Mesothelial cell of epicardium (in vitro differentiated cells): ENCODE measurements at regions not wholly inside any gene's neighbourhood (a gene's known extent, or its start where the extent isn't known, plus 50 kb on each side); places are given as distances from the start of the nearest gene placed in this dataset.

Source experiments
- DNase-seq, 2 experiments: peaks; one replicate each; pipeline ENCODE4 v3.0.0; 2021; ENCODE audit warnings: low spot score in 2 of 2; ENCODE audit not compliant: unreplicated experiment in 2 of 2
- H3K27ac Mint-ChIP-seq: 2 replicates; pipeline ENCODE4 v1.8.0; 2021; ENCODE audit warnings: mixed read lengths
- H3K27me3 Mint-ChIP-seq: 2 replicates; pipeline ENCODE4 v1.8.0; 2021; ENCODE audit warnings: low read depth, mixed read lengths
- H3K36me3 Mint-ChIP-seq: 2 replicates; pipeline ENCODE4 v1.8.0; 2021; ENCODE audit warnings: mixed read lengths
- H3K4me1 Mint-ChIP-seq: 2 replicates; pipeline ENCODE4 v1.8.0; 2021; ENCODE audit warnings: mixed read lengths
- H3K4me3 Mint-ChIP-seq: 2 replicates; pipeline ENCODE4 v1.8.0; 2021; ENCODE audit warnings: mild to moderate bottlenecking, moderate library complexity, mixed read lengths
- H3K9me3 Mint-ChIP-seq: 2 replicates; pipeline ENCODE4 v1.8.0; 2021; ENCODE audit warnings: mixed read lengths
- CTCF ChIP-seq: fragments of 200-600 bp; sonication (generic); IDR thresholded peaks from one replicate; pipeline ENCODE4 v1.5.0; 2021; ENCODE audit warnings: antibody characterized with exemption; ENCODE audit not compliant: unreplicated experiment

DNA sequence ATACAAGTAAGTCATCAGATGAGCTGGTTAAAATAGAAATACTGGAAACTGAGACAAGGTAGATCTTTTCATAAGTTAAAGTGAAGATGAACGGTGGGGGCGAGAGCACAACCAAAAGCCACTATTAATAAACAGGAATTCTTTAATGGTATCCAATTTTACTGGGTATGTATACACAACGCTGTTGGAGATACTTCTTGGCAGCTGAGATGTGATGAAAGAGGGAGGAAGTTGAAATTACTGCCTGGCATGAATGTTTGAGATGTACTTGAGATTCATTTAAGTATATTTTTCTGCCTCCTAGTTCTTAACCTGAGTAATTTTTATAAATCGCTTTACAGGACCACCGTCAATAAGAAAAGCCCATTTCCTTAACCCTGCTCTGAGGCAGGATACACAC is 110.0 kb upstream of the ZRANB2 start:
- no peak for TF ChIP-seq CTCF
- Mint-ChIP-seq H3K36me3 (no peaks in the 10 kb centered on the region), H3K4me3 (no peak overlapping the region), H3K4me1 (no peaks in the 10 kb centered on the region), H3K27me3 (no peaks in the 10 kb centered on the region), H3K27ac (no peak overlapping the region), H3K9me3 (peaks cover 4% of the 10 kb centered on the region)
- DNase-seq = no peak

- Mint-ChIP-seq H3K27ac (no peak overlapping the region), H3K27me3 (no peaks in the 10 kb centered on the region), H3K4me1 (no peaks in the 10 kb centered on the region), H3K36me3 (no peaks in the 10 kb centered on the region), H3K4me3 (no peak overlapping the region), H3K9me3 (peaks cover 7% of the 10 kb centered on the region)
- DNase-seq = no peak
- TF ChIP-seq CTCF = no peak
These were observed 103.6 kb upstream of the ZRANB2 start for GRCh38 chr1:71184410-71184809.

DNA sequence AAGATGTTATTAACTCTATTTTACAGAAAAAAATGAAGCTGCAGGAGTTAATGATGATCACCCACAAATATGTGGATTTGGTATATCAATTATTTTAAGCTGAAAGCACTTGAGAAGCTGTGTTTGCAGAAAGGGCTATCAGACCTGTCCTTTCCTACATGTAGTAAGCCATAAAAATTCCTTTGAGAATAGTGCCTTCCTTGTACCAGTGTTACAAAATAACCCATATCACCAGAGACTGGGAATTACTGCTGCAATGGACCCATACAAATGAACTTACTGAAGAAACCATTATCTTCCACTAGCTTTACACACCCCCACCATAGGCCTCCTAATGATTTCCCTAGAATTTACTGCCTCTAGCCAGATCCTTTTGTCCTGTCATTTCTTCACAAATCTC is 99.2 kb upstream of the ZRANB2 start:
- no peaks in the 10 kb centered on the region for H3K27me3 Mint-ChIP-seq
- no peaks in the 10 kb centered on the region for H3K4me1 Mint-ChIP-seq
- no peak for DNase-seq
- no peak for TF ChIP-seq CTCF
- no peaks in the 10 kb centered on the region for H3K36me3 Mint-ChIP-seq
- peaks cover 3% of the 10 kb centered on the region for H3K9me3 Mint-ChIP-seq
- H3K4me3 Mint-ChIP-seq = no peak overlapping the region
- no peak overlapping the region for H3K27ac Mint-ChIP-seq

DNA sequence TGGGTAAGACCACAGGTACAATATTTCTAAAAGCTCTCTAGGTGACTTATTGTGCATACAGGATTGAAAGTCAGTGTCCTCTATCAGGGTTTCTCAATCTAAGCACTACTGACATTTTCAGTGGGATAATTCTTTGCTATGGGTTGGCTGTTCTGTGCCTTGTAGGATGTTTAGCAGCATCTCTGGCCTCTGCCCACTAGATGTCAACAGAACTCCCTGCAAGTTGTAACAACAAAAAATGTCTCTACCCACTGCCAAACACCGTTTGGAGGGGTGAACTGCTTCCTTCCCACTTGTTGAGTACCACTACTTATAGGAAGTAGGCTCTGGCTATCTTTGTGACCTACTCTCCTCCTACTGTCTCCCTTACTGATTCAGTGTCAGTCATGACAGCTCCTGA is 90.1 kb upstream of the ZRANB2 start:
- Mint-ChIP-seq H3K36me3 (no peaks in the 10 kb centered on the region), H3K27me3 (no peaks in the 10 kb centered on the region)

GRCh38 chr1:71167505-71167904 is 86.7 kb upstream of the ZRANB2 start:
- no peaks in the 10 kb centered on the region for H3K36me3 Mint-ChIP-seq
- no peaks in the 10 kb centered on the region for H3K9me3 Mint-ChIP-seq
- no peaks in the 10 kb centered on the region for H3K27me3 Mint-ChIP-seq
- no peak for DNase-seq
- no peak overlapping the region for H3K4me3 Mint-ChIP-seq
- no peaks in the 10 kb centered on the region for H3K4me1 Mint-ChIP-seq
- no peak overlapping the region for H3K27ac Mint-ChIP-seq
- no peak for TF ChIP-seq CTCF

More for the DNA sequence above, 90.1 kb upstream of the ZRANB2 start:
- H3K27ac Mint-ChIP-seq = no peak overlapping the region
- DNase-seq = no peak
- H3K4me1 Mint-ChIP-seq = no peaks in the 10 kb centered on the region
- no peak for TF ChIP-seq CTCF
- no peaks in the 10 kb centered on the region for H3K9me3 Mint-ChIP-seq
- H3K4me3 Mint-ChIP-seq = no peak overlapping the region
